Naive thymus-derived CD4-positive, alpha-beta T cell (primary cell): ENCODE measurements at regions not wholly inside any gene's neighbourhood (a gene's known extent, or its start where the extent isn't known, plus 50 kb on each side); places are given as distances from the start of the nearest gene placed in this dataset.

Source experiments
- ATAC-seq: fragments of 150-1000 bp; cut with Tn5 transposase; 2 replicates; pipeline ENCODE4 v1.10.0; 2021; ENCODE audit warnings: mild to moderate bottlenecking, moderate library complexity
- CTCF ChIA-PET: fragments of 350-600 bp; sonication (Branson Sonifier 250); formaldehyde crosslinking; loops from one replicate; lab custom pipeline; 2021; ENCODE audit warnings: antibody characterized with exemption; lab: Charles Lee
- POLR2A ChIA-PET: fragments of 350-600 bp; sonication (Branson Sonifier 250); formaldehyde crosslinking; loops from one replicate; lab custom pipeline; 2021; ENCODE audit warnings: antibody characterized with exemption, inconsistent platforms; lab: Charles Lee
- DNase-seq, 9 donors: peaks; one replicate each; pipeline versions ENCODE4 v3.0.0 to v3.0.0-alpha.2; 2020 to 2022; ENCODE audit warnings: mixed read lengths in 1 of 9
- H3K27ac ChIP-seq: one replicate; pipeline ENCODE4 v1.7.0; 2013; ENCODE audit warnings: mild to moderate bottlenecking, low read depth, low read length, moderate library complexity
- H3K27me3 ChIP-seq, 2 donors: one replicate each; pipeline ENCODE4 v1.7.0; 2013; ENCODE audit warnings: low read length in 2 of 2, mild to moderate bottlenecking in 2 of 2, moderate library complexity in 2 of 2; ENCODE audit not compliant: control insufficient read depth in 2 of 2, insufficient read depth in 2 of 2
- H3K36me3 ChIP-seq, 3 experiments: 1 replicate in 2 of 3; 2 replicates in 1 of 3; pipeline ENCODE4 v1.7.0; 2013; ENCODE audit warnings: low read length in 3 of 3, mild to moderate bottlenecking in 3 of 3, moderate library complexity in 1 of 3; ENCODE audit not compliant: insufficient read depth in 3 of 3, control insufficient read depth in 2 of 3
- H3K4me1 ChIP-seq, 2 donors: one replicate each; pipeline ENCODE4 v1.7.0; 2013; ENCODE audit warnings: low read length in 2 of 2, mild to moderate bottlenecking in 2 of 2, moderate library complexity in 1 of 2; ENCODE audit not compliant: control insufficient read depth in 2 of 2, insufficient read depth in 2 of 2
- H3K4me3 ChIP-seq: 2 replicates; pipeline ENCODE4 v1.7.0; 2013; ENCODE audit warnings: mild to moderate bottlenecking, low read length
- H3K9me3 ChIP-seq, 3 experiments: 1 replicate in 2 of 3; 2 replicates in 1 of 3; pipeline ENCODE4 v1.7.0; 2013; ENCODE audit warnings: low read length in 3 of 3; ENCODE audit not compliant: control insufficient read depth in 2 of 3
- H3K27ac Mint-ChIP-seq, 9 donors: one replicate each; pipeline ENCODE4 v1.8.0; 2020 to 2022; ENCODE audit warnings: mixed read lengths in 9 of 9, mild to moderate bottlenecking in 8 of 9, moderate library complexity in 5 of 9, inconsistent platforms in 2 of 9
- H3K27me3 Mint-ChIP-seq, 5 donors: one replicate each; pipeline ENCODE4 v1.8.0; 2021 to 2022; ENCODE audit warnings: mixed read lengths in 5 of 5, mild to moderate bottlenecking in 1 of 5
- H3K36me3 Mint-ChIP-seq, 5 donors: one replicate each; pipeline ENCODE4 v1.8.0; 2020 to 2022; ENCODE audit warnings: mixed read lengths in 5 of 5, mild to moderate bottlenecking in 3 of 5, inconsistent platforms in 1 of 5
- H3K4me1 Mint-ChIP-seq, 7 donors: one replicate each; pipeline ENCODE4 v1.8.0; 2020 to 2022; ENCODE audit warnings: mixed read lengths in 7 of 7, mild to moderate bottlenecking in 3 of 7, inconsistent platforms in 1 of 7
- H3K4me3 Mint-ChIP-seq, 10 donors: one replicate each; pipeline ENCODE4 v1.8.0; 2020 to 2022; ENCODE audit warnings: mild to moderate bottlenecking in 10 of 10, mixed read lengths in 10 of 10, moderate library complexity in 6 of 10, inconsistent platforms in 2 of 10
- H3K9me3 Mint-ChIP-seq, 11 donors: one replicate each; pipeline ENCODE4 v1.8.0; 2020 to 2022; ENCODE audit warnings: mixed read lengths in 11 of 11, mild to moderate bottlenecking in 4 of 11, inconsistent platforms in 1 of 11, moderate library complexity in 1 of 11
- intact Hi-C, 2 donors: fragments of 100-400 bp; cut with micrococcal nuclease; formaldehyde crosslinking; loops; one replicate each; pipeline ENCODE4 v1.15.1; 2023

DNA sequence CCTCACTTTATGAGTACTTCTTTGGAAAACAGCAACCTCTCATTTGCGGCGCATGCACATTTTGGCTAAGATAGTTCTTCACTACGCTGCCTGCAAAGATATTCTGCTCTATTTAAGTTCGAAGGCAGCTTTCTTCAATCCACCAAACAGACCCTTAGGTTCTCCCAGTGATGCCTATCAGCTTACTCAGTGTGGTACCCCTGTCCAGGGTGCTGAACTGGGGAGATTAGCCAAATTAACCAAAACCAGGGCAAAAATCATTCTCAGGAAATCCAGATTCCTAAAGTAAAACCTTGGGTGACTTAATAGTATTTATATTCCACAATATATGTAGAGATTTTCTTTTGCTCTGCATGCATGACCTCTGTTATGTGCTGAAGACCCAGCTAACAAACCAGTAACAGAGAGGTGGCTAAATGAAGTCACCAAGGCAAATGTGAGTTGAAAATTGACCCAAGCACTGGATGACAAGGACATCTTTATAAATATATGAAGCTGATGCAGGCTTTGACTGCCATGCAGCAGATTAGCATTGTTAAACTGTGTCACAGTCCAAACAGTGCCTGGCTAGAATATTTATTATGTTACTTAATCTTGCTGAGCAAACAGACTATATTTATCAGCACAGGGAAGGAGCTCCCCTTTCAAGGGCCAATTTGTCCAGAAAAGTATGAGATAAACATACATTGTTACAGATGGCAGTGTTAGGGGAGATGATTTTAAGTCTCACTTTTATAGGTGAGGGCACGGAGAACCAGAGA is 418.2 kb downstream of the STIM2 start:
- H3K4me3 ChIP-seq, result no peak overlapping the region
- ATAC-seq, result no peak
- H3K36me3 ChIP-seq, result no peaks in the 10 kb centered on the region
- Mint-ChIP-seq H3K4me3 (no peak overlapping the region), H3K4me1 (no peaks in the 10 kb centered on the region), H3K27me3 (peaks cover 0 to 7% (median 4%) of the 10 kb centered on the region in 5 donors), H3K9me3 (peaks cover 0 to 18% (median 4%) of the 10 kb centered on the region in 11 donors), H3K36me3 (no peaks in the 10 kb centered on the region), H3K27ac (no peak overlapping the region)
- POLR2A ChIA-PET, result no interaction called here
- no peaks in the 10 kb centered on the region for H3K27me3 ChIP-seq
- intact Hi-C loops, result no loop called here
- no peak for DNase-seq
- H3K27ac ChIP-seq, result no peak overlapping the region
- CTCF ChIA-PET, result no interaction called here
- no peaks in the 10 kb centered on the region for H3K9me3 ChIP-seq
- H3K4me1 ChIP-seq, result no peaks in the 10 kb centered on the region

DNA sequence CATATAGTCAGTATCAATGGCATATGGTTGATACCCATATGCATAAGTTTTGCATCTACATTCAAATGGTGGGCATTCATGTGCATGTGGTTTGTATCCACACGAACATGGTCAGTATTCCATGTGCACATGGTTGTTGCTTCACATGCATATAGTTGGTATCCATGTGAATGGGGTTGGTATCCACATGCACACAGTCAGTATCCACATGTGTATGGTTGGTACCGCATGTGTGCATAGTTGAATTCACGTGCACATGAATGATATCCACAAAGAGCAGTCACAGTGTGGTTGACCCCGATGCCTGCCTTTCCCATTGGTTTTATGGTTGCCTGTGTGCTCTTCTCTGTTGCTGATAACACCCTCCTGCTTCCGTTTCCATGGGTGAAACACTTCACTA is 427.9 kb downstream of the STIM2 start:
- Mint-ChIP-seq H3K27ac (no peak overlapping the region), H3K4me3 (no peak overlapping the region), H3K27me3 (no peaks in the 10 kb centered on the region), H3K9me3 (peaks cover 0 to 11% (median 0%) of the 10 kb centered on the region in 11 donors), H3K4me1 (no peaks in the 10 kb centered on the region), H3K36me3 (no peaks in the 10 kb centered on the region)
- Histone ChIP-seq H3K4me3 (no peak overlapping the region), H3K36me3 (no peaks in the 10 kb centered on the region), H3K27ac (no peak overlapping the region), H3K4me1 (no peaks in the 10 kb centered on the region), H3K27me3 (no peaks in the 10 kb centered on the region), H3K9me3 (no peaks in the 10 kb centered on the region)
- CTCF ChIA-PET, result no interaction called here
- DNase-seq, result no peak
- intact Hi-C loops, result no loop called here
- POLR2A ChIA-PET, result no interaction called here
- ATAC-seq, result no peak

DNA sequence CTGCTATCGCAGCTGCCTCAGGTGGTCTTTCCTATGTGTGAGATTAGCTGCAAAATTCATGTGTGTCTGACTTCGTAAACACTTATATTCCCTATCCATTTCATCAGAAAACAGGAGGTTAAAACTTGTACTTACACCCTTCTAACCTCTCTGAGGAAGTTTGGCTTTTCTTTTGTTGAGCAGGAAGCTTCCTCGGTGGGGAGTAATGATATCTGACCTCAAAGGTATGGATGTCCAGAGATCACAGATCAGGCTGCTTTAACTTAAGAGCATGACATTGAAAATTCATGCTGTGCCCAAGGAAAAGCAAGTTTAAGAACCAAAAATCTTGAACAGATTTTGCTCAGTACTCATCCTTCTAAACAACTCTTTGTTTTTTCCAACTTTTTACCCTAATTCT is 429.1 kb downstream of the STIM2 start:
- ATAC-seq (no peak), DNase-seq (no peak)
- Histone ChIP-seq H3K4me1 (no peaks in the 10 kb centered on the region), H3K36me3 (no peaks in the 10 kb centered on the region), H3K9me3 (no peaks in the 10 kb centered on the region), H3K27ac (no peak overlapping the region), H3K4me3 (no peak overlapping the region), H3K27me3 (no peaks in the 10 kb centered on the region)
- H3K27ac Mint-ChIP-seq, result no peak overlapping the region
- H3K36me3 Mint-ChIP-seq, result no peaks in the 10 kb centered on the region
- H3K27me3 Mint-ChIP-seq, result no peaks in the 10 kb centered on the region
- intact Hi-C loops, result no loop called here
- ChIA-PET CTCF (no interaction called here), POLR2A (no interaction called here)
- no peak overlapping the region for H3K4me3 Mint-ChIP-seq
- H3K9me3 Mint-ChIP-seq, result peaks cover 0 to 11% (median 0%) of the 10 kb centered on the region in 11 donors
- H3K4me1 Mint-ChIP-seq, result no peaks in the 10 kb centered on the region

DNA sequence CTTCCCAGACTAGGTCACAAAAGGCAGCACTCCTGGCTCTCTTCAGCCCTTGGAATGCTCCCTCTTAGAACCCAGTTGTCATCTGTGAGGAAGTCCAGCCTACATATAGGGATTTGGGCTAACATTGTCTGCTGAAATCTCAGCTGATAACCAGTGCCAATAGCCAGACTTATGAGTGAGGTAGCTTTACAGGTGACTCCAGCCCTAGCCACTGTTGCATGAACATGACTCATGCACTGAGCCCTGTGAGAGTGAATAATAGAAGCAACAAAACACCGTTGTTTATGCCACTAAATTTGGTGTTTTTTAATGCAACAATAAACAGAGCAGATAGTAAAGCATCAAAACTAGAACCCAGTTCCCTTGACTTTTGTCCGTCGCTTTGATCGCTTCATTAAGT is 433.2 kb downstream of the STIM2 start:
- no peaks in the 10 kb centered on the region for H3K36me3 Mint-ChIP-seq

DNA sequence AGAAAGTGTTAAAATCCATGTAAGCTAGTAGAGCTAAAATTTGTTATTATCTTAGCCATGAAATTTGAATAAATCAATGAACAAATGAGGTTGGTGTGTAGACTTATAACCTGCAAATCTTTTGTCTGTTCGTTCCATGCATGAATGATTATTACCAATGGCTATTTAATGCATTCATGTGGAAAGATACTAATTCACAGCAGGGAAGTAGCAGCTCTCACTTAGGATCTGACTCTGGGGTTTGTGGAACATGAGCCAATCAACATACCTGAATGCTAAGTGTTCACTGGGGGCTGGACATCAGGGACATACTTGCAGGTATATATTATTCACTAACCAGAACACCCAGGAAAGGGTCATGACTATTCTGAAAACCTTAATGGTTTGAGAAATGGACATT is 444.1 kb downstream of the STIM2 start:
- ATAC-seq, result no peak

More for the DNA sequence above, 433.2 kb downstream of the STIM2 start:
- H3K9me3 ChIP-seq, result no peaks in the 10 kb centered on the region
- no peak overlapping the region for H3K27ac ChIP-seq
- H3K9me3 Mint-ChIP-seq, result peaks cover 0 to 9% (median 2%) of the 10 kb centered on the region in 11 donors
- DNase-seq (no peak), ATAC-seq (no peak)
- CTCF ChIA-PET, result no interaction called here
- H3K27me3 Mint-ChIP-seq, result peaks cover 0 to 7% (median 5%) of the 10 kb centered on the region in 5 donors
- intact Hi-C loops, result no loop called here
- no peaks in the 10 kb centered on the region for H3K4me1 ChIP-seq
- no peak overlapping the region for H3K4me3 Mint-ChIP-seq
- no peaks in the 10 kb centered on the region for H3K4me1 Mint-ChIP-seq
- POLR2A ChIA-PET, result no interaction called here
- H3K27ac Mint-ChIP-seq, result no peak overlapping the region
- no peaks in the 10 kb centered on the region for H3K36me3 ChIP-seq
- H3K4me3 ChIP-seq, result no peak overlapping the region
- H3K27me3 ChIP-seq, result no peaks in the 10 kb centered on the region

DNA sequence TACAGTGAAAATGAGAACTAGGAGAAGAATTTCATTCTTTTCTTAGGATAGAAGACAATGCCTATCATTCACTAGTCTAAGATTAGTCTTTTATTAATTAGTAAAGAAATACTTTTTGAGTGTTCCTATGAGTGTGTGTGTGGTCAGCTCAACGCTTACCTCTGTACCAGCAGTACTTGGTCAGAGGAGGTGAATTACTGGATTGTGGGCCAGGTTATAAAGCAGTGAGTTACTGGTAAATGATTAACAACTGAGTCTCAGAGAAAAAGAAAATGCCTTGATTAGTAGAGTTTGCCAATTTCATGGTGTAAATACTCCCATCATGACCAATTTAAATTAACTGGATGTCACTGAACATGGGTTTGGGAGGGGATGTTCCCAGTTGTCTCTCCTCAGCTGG is 444.6 kb downstream of the STIM2 start:
- Mint-ChIP-seq H3K4me3 (no peak overlapping the region), H3K4me1 (no peaks in the 10 kb centered on the region), H3K27ac (no peak overlapping the region), H3K27me3 (peaks cover 0 to 12% (median 5%) of the 10 kb centered on the region in 5 donors), H3K9me3 (peaks cover 0 to 26% (median 6%) of the 10 kb centered on the region in 11 donors), H3K36me3 (no peaks in the 10 kb centered on the region)
- no peak for ATAC-seq
- no peaks in the 10 kb centered on the region for H3K9me3 ChIP-seq
- intact Hi-C loops, result no loop called here
- H3K4me3 ChIP-seq, result no peak overlapping the region
- no peak for DNase-seq
- H3K27me3 ChIP-seq, result no peaks in the 10 kb centered on the region
- CTCF ChIA-PET, result no interaction called here
- H3K27ac ChIP-seq, result no peak overlapping the region
- H3K4me1 ChIP-seq, result no peaks in the 10 kb centered on the region
- POLR2A ChIA-PET, result no interaction called here
- no peaks in the 10 kb centered on the region for H3K36me3 ChIP-seq

More for the DNA sequence above, 444.1 kb downstream of the STIM2 start:
- no peaks in the 10 kb centered on the region for H3K9me3 ChIP-seq
- Mint-ChIP-seq H3K9me3 (peaks cover 0 to 26% (median 6%) of the 10 kb centered on the region in 11 donors), H3K27me3 (peaks cover 0 to 12% (median 5%) of the 10 kb centered on the region in 5 donors), H3K36me3 (no peaks in the 10 kb centered on the region), H3K4me1 (no peaks in the 10 kb centered on the region), H3K27ac (no peak overlapping the region), H3K4me3 (no peak overlapping the region)
- no peaks in the 10 kb centered on the region for H3K4me1 ChIP-seq
- POLR2A ChIA-PET, result no interaction called here
- CTCF ChIA-PET, result no interaction called here
- no peaks in the 10 kb centered on the region for H3K36me3 ChIP-seq
- no peak overlapping the region for H3K4me3 ChIP-seq
- no peak overlapping the region for H3K27ac ChIP-seq
- no peaks in the 10 kb centered on the region for H3K27me3 ChIP-seq
- DNase-seq, result no peak
- intact Hi-C loops, result no loop called here

DNA sequence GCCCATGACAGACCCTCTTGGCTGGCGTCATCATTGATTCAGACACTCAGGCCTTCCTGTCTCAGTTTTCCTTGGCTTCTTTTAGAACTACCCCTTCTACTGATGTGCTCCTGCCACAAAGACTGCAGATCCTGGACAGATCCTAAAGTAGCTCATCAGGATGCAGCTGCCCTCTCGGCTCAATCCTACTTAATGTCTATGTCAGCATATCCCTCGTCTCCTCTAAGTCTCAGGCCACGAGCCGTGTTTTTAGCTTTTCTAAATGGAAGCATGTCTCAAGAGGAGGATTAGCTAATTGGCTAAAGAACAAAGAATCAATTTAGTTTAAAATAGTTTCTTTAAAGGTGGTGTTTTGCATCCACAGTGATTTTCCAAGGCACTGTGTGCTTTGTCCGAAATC is 447.7 kb downstream of the STIM2 start:
- H3K27ac Mint-ChIP-seq, result no peak overlapping the region
- no peak overlapping the region for H3K4me3 Mint-ChIP-seq
- H3K36me3 Mint-ChIP-seq, result no peaks in the 10 kb centered on the region
- Histone ChIP-seq H3K4me1 (no peaks in the 10 kb centered on the region), H3K27ac (no peak overlapping the region), H3K4me3 (no peak overlapping the region), H3K36me3 (no peaks in the 10 kb centered on the region), H3K27me3 (no peaks in the 10 kb centered on the region), H3K9me3 (no peaks in the 10 kb centered on the region)
- H3K4me1 Mint-ChIP-seq, result no peaks in the 10 kb centered on the region
- ChIA-PET POLR2A (no interaction called here), CTCF (no interaction called here)
- H3K9me3 Mint-ChIP-seq, result peaks cover 0 to 9% (median under 1%) of the 10 kb centered on the region in 11 donors
- DNase-seq (no peak), ATAC-seq (no peak)
- peaks cover 0 to 13% (median 3%) of the 10 kb centered on the region in 5 donors for H3K27me3 Mint-ChIP-seq
- intact Hi-C loops, result no loop called here
